Stomach (tissue), 8 donors: ENCODE measurements at regions not wholly inside any gene's neighbourhood (a gene's known extent, or its start where the extent isn't known, plus 50 kb on each side); places are given as distances from the start of the nearest gene placed in this dataset.

ENCODE experiments used
- DNase-seq, 2 donors: peaks; one replicate each; pipeline versions ENCODE4 v3.0.0 to v3.0.0-alpha.2; 2013 to 2019
- H3K27ac ChIP-seq, 5 donors: fragments of 200-600 bp in 4 of 5; sonication (generic) in 4 of 5; one replicate each; pipeline ENCODE4 v1.5.1; 2013 to 2019; ENCODE audit warnings: mild to moderate bottlenecking in 1 of 5, moderate library complexity in 1 of 5
- H3K27me3 ChIP-seq, 3 donors: fragments of 200-600 bp; sonication (generic); one replicate each; pipeline ENCODE4 v1.5.1; 2017 to 2019; ENCODE audit warnings: mixed run types in 1 of 3
- H3K36me3 ChIP-seq, 4 donors: fragments of 200-600 bp; sonication (generic); 1 replicate in 3 of 4; 2 replicates in 1 of 4; pipeline ENCODE4 v1.5.1; 2016 to 2019
- H3K4me1 ChIP-seq, 4 donors: fragments of 200-600 bp; sonication (generic); one replicate each; pipeline ENCODE4 v1.5.1; 2016 to 2019
- H3K4me3 ChIP-seq, 4 donors: fragments of 200-600 bp; sonication (generic) in 3 of 4; one replicate each; pipeline ENCODE4 v1.5.1; 2016 to 2019; ENCODE audit warnings: mild to moderate bottlenecking in 1 of 4
- H3K9me3 ChIP-seq, 4 donors: fragments of 200-600 bp; sonication (generic); one replicate each; pipeline ENCODE4 v1.5.1; 2016 to 2019
- EP300 ChIP-seq: sonication (generic); formaldehyde crosslinking; IDR thresholded peaks from one replicate; pipeline ENCODE4 v1.6.1; 2017; ENCODE audit warnings: antibody characterized with exemption
- POLR2A ChIP-seq, 4 donors: fragments of 450-650 bp; IDR thresholded peaks; one replicate each; pipeline ENCODE4 v1.6.1; 2016; ENCODE audit warnings: antibody characterized with exemption in 4 of 4, control low read depth in 2 of 4, mild to moderate bottlenecking in 1 of 4, moderate library complexity in 1 of 4
- POLR2AphosphoS5 ChIP-seq, 3 donors: sonication (generic); formaldehyde crosslinking; IDR thresholded peaks; one replicate each; pipeline ENCODE4 v1.6.1; 2016; ENCODE audit warnings: antibody characterized with exemption in 3 of 3
- WGBS, 5 donors: extraction: QIAGEN DNeasy Blood & Tissue Kit in 3 of 5; methylation state at CpG; one replicate each; pipeline versions ENCODE4 v1.1.5 to v1.1.7; 2013 to 2018; 5-methylcytosine and 5-hydroxymethylcytosine counted together
- intact Hi-C: fragments of 100-400 bp; cut with DNase I; formaldehyde crosslinking; loops from one replicate; pipeline ENCODE4 v1.15.1; 2023; ENCODE audit warnings: low total_unique reads
- TF ChIP-seq, protein P1 (sequence below), 7 experiments: fragments of 450-650 bp in 4 of 7; fragments of 200-600 bp in 3 of 7; sonication (generic) in 3 of 7; IDR thresholded peaks; one replicate each; pipeline ENCODE4 v1.5.1; 2016 to 2019; ENCODE audit warnings: antibody characterized with exemption in 7 of 7, control low read depth in 2 of 7, mild to moderate bottlenecking in 1 of 7
- donor health status: healthy with polysubstance abuse.
- donor health status: Bipolar disorder and iron deficiency.
- donor health status: healthy.

GRCh38 chr2:151181524-151181923, 80.1 kb downstream of the RBM43 start:
- 44 to 67% (median 57%) methylated on average over 6 of the region's 6 CpGs for WGBS, 5 donors
- H3K4me1 ChIP-seq = no peaks in the 10 kb centered on the region
- H3K9me3 ChIP-seq = no peaks in the 10 kb centered on the region
- H3K4me3 ChIP-seq = no peak overlapping the region
- intact Hi-C loops = no loop called here
- no peaks in the 10 kb centered on the region for H3K36me3 ChIP-seq
- no peak for TF ChIP-seq POLR2AphosphoS5 (IDR thresholded peaks at IDR 0.05)
- no peak for TF ChIP-seq POLR2A (IDR thresholded peaks at IDR 0.05)
- TF ChIP-seq, protein P1, sequence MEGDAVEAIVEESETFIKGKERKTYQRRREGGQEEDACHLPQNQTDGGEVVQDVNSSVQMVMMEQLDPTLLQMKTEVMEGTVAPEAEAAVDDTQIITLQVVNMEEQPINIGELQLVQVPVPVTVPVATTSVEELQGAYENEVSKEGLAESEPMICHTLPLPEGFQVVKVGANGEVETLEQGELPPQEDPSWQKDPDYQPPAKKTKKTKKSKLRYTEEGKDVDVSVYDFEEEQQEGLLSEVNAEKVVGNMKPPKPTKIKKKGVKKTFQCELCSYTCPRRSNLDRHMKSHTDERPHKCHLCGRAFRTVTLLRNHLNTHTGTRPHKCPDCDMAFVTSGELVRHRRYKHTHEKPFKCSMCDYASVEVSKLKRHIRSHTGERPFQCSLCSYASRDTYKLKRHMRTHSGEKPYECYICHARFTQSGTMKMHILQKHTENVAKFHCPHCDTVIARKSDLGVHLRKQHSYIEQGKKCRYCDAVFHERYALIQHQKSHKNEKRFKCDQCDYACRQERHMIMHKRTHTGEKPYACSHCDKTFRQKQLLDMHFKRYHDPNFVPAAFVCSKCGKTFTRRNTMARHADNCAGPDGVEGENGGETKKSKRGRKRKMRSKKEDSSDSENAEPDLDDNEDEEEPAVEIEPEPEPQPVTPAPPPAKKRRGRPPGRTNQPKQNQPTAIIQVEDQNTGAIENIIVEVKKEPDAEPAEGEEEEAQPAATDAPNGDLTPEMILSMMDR (IDR thresholded peaks at IDR 0.05) = no peak
- TF ChIP-seq EP300 = no peak
- no peaks in the 10 kb centered on the region for H3K27me3 ChIP-seq
- H3K27ac ChIP-seq = no peak overlapping the region
- no peak for DNase-seq

GRCh38 chr2:151180123-151180522, 81.5 kb downstream of the RBM43 start:
- intact Hi-C loops = no loop called here
- Histone ChIP-seq H3K4me3 (no peak overlapping the region), H3K27ac (no peak overlapping the region), H3K4me1 (no peaks in the 10 kb centered on the region), H3K27me3 (no peaks in the 10 kb centered on the region), H3K9me3 (no peaks in the 10 kb centered on the region), H3K36me3 (no peaks in the 10 kb centered on the region)
- TF ChIP-seq POLR2AphosphoS5 (IDR thresholded peaks at IDR 0.05) = no peak
- no peak for TF ChIP-seq POLR2A (IDR thresholded peaks at IDR 0.05)
- TF ChIP-seq, protein P1 (IDR thresholded peaks at IDR 0.05) = no peak
- 85 to 96% (median 92%) methylated on average over 3 of the region's 3 CpGs for WGBS, 5 donors
- no peak for DNase-seq

GRCh38 chr2:151178207-151178606, 83.5 kb downstream of the RBM43 start:
- TF ChIP-seq POLR2A (IDR thresholded peaks at IDR 0.05) (no peak), POLR2AphosphoS5 (IDR thresholded peaks at IDR 0.05) (no peak), EP300 (no peak)
- TF ChIP-seq, protein P1 (IDR thresholded peaks at IDR 0.05) = no peak
- no peaks in the 10 kb centered on the region for H3K27me3 ChIP-seq
- WGBS, 5 donors = 84 to 90% (median 88%) methylated on average over 5 of the region's 5 CpGs
- no peak for DNase-seq
- intact Hi-C loops = no loop called here
- no peaks in the 10 kb centered on the region for H3K36me3 ChIP-seq
- H3K4me1 ChIP-seq = no peaks in the 10 kb centered on the region
- H3K9me3 ChIP-seq = no peaks in the 10 kb centered on the region
- no peak overlapping the region for H3K27ac ChIP-seq
- no peak overlapping the region for H3K4me3 ChIP-seq

- no peak for DNase-seq
- no peak overlapping the region for H3K27ac ChIP-seq
- no peaks in the 10 kb centered on the region for H3K9me3 ChIP-seq
- no peaks in the 10 kb centered on the region for H3K36me3 ChIP-seq
- TF ChIP-seq EP300 (no peak), POLR2AphosphoS5 (IDR thresholded peaks at IDR 0.05) (no peak), POLR2A (IDR thresholded peaks at IDR 0.05) (no peak)
- TF ChIP-seq, protein P1 (IDR thresholded peaks at IDR 0.05) = no peak
- intact Hi-C loops = no loop called here
- H3K27me3 ChIP-seq = no peaks in the 10 kb centered on the region
- H3K4me1 ChIP-seq = no peaks in the 10 kb centered on the region
- no peak overlapping the region for H3K4me3 ChIP-seq
- WGBS, 5 donors = 95 to 98% (median 97%) methylated on average over 4 of the region's 4 CpGs
Observed at GRCh38 chr2:151177756-151178155, 83.9 kb downstream of the RBM43 start.
